Gastrocnemius medialis (tissue), 4 donors: ENCODE measurements at regions not wholly inside any gene's neighbourhood (a gene's known extent, or its start where the extent isn't known, plus 50 kb on each side); places are given as distances from the start of the nearest gene placed in this dataset.

Experiments
- POLR2A ChIP-seq, 2 donors: fragments of 450-650 bp; IDR thresholded peaks; one replicate each; pipeline ENCODE4 v1.6.1; 2017; ENCODE audit warnings: antibody characterized with exemption in 2 of 2, mild to moderate bottlenecking in 2 of 2, moderate library complexity in 2 of 2
- TF ChIP-seq, protein P1 (sequence below), 5 experiments: fragments of 450-650 bp in 3 of 5; fragments of 200-600 bp in 2 of 5; sonication (generic) in 2 of 5; IDR thresholded peaks in 4 of 5; conservative IDR thresholded peaks in 1 of 5; 1 replicate in 4 of 5; 2 replicates in 1 of 5; pipeline ENCODE4 v1.5.1; 2016 to 2019; ENCODE audit warnings: antibody characterized with exemption in 5 of 5, mild to moderate bottlenecking in 3 of 5, moderate library complexity in 3 of 5

DNA sequence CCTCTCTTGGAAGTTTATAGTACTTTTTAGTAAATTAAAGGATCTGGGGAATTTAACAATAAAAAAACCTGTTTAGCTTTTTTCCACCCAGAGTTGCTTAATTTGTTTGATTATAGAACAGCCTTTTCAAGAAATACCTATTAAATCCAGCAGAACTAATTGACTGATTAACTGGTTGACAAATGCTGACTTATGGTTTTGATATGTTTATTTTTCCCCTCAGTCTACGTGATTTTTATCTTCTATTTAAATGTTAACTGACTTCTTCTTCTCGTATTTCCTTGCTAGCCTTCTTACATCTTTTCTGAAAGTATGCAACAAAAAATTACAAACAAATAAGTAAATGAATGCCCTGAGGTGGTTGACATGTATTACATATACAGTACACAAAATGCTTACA, 302.9 kb upstream of the SPAG17 start:
- TF ChIP-seq, protein P1, sequence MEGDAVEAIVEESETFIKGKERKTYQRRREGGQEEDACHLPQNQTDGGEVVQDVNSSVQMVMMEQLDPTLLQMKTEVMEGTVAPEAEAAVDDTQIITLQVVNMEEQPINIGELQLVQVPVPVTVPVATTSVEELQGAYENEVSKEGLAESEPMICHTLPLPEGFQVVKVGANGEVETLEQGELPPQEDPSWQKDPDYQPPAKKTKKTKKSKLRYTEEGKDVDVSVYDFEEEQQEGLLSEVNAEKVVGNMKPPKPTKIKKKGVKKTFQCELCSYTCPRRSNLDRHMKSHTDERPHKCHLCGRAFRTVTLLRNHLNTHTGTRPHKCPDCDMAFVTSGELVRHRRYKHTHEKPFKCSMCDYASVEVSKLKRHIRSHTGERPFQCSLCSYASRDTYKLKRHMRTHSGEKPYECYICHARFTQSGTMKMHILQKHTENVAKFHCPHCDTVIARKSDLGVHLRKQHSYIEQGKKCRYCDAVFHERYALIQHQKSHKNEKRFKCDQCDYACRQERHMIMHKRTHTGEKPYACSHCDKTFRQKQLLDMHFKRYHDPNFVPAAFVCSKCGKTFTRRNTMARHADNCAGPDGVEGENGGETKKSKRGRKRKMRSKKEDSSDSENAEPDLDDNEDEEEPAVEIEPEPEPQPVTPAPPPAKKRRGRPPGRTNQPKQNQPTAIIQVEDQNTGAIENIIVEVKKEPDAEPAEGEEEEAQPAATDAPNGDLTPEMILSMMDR (IDR thresholded peaks at IDR 0.05 in 4 of 5, conservative IDR thresholded peaks at IDR 0.05 in 1 of 5), result no peak
- no peak for TF ChIP-seq POLR2A (IDR thresholded peaks at IDR 0.05)
